IMR-90 (cell line): ENCODE measurements at regions not wholly inside any gene's neighbourhood (a gene's known extent, or its start where the extent isn't known, plus 50 kb on each side); places are given as distances from the start of the nearest gene placed in this dataset.

Experiments
- ATAC-seq: fragments of 200-7000 bp; cut with Tn5 transposase; 2 replicates; pipeline ENCODE4 v1.9.1; 2020; ENCODE audit warnings: low read depth, mild to moderate bottlenecking, moderate library complexity
- BruUV-seq: library from RNA; stranded (reverse); fragments of 400-500 nt; replicated peaks from 2 replicates; lab custom pipeline; 2021; lab: Mats Ljungman, UMichigan
- CTCF ChIA-PET: fragments of 300-600 bp; formaldehyde crosslinking; extraction: SDS; loops from one replicate; lab custom pipeline; 2021; ENCODE audit warnings: antibody characterized with exemption; lab: Yijun Ruan, JAX
- POLR2A ChIA-PET: fragments of 300-600 bp; sonication (Branson Sonifier 250); formaldehyde crosslinking; loops from one replicate; lab custom pipeline; 2022; ENCODE audit warnings: antibody characterized with exemption; ENCODE audit not compliant: unreplicated experiment; lab: Charles Lee
- DNase-seq: peaks from one replicate; pipeline ENCODE4 v3.0.0; 2013
- H2AFZ ChIP-seq: replicated peaks from 2 replicates; pipeline ENCODE3; 2013; ENCODE audit warnings: low read length, mild to moderate bottlenecking; ENCODE audit not compliant: poor library complexity
- H2AK5ac ChIP-seq: 2 replicates; pipeline ENCODE4 v1.6.1; 2013; ENCODE audit warnings: low read depth, low read length, inconsistent platforms
- H2AK9ac ChIP-seq: replicated peaks from 2 replicates; pipeline ENCODE3; 2013; ENCODE audit warnings: mild to moderate bottlenecking, low read depth, low read length, moderate library complexity; ENCODE audit not compliant: poor library complexity
- H2BK120ac ChIP-seq: 2 replicates; pipeline ENCODE4 v1.6.1; 2013; ENCODE audit warnings: low read depth, low read length, inconsistent platforms
- H2BK15ac ChIP-seq: 3 replicates; pipeline ENCODE4 v1.6.1; 2013; ENCODE audit warnings: low read depth, low read length, inconsistent platforms
- H2BK20ac ChIP-seq: 2 replicates; pipeline ENCODE4 v1.6.1; 2013; ENCODE audit warnings: low read depth, mild to moderate bottlenecking, inconsistent platforms, low read length, moderate library complexity
- H2BK5ac ChIP-seq: 2 replicates; pipeline ENCODE4 v1.6.1; 2013; ENCODE audit warnings: mild to moderate bottlenecking, low read depth, low read length, inconsistent platforms; ENCODE audit not compliant: poor library complexity, severe bottlenecking
- H3K14ac ChIP-seq: replicated peaks from 2 replicates; pipeline ENCODE4 v1.6.1; 2013; ENCODE audit warnings: low read depth, low read length, inconsistent platforms
- H3K18ac ChIP-seq: 2 replicates; pipeline ENCODE4 v1.6.1; 2013; ENCODE audit warnings: low read depth, low read length, control low read depth
- H3K23ac ChIP-seq: 2 replicates; pipeline ENCODE4 v1.6.1; 2013; ENCODE audit warnings: low read depth, low read length, inconsistent platforms
- H3K27ac ChIP-seq: 2 replicates; pipeline ENCODE4 v1.5.1; 2013; ENCODE audit warnings: mild to moderate bottlenecking, control low read depth, low read length; ENCODE audit not compliant: insufficient read depth
- H3K27me3 ChIP-seq: 2 replicates; pipeline ENCODE4 v1.6.1; 2013; ENCODE audit warnings: low read length; ENCODE audit not compliant: control insufficient read depth, insufficient read depth
- H3K36me3 ChIP-seq: 2 replicates; pipeline ENCODE4 v1.6.1; 2013; ENCODE audit warnings: low read length, mixed read lengths; ENCODE audit not compliant: control insufficient read depth, insufficient read depth
- H3K4ac ChIP-seq: 2 replicates; pipeline ENCODE4 v1.6.1; 2013; ENCODE audit warnings: low read depth, low read length, inconsistent platforms
- H3K4me1 ChIP-seq: 2 replicates; pipeline ENCODE4 v1.6.1; 2013; ENCODE audit warnings: low read length, mixed read lengths; ENCODE audit not compliant: control insufficient read depth, insufficient read depth
- H3K4me2 ChIP-seq: 2 replicates; pipeline ENCODE4 v1.6.1; 2013; ENCODE audit warnings: low read depth, mild to moderate bottlenecking, control low read depth, low read length, moderate library complexity
- H3K4me3 ChIP-seq: 2 replicates; pipeline ENCODE4 v1.5.1; 2013; ENCODE audit warnings: low read depth, mild to moderate bottlenecking, control low read depth, low read length, moderate library complexity; ENCODE audit not compliant: insufficient read depth
- H3K56ac ChIP-seq: 2 replicates; pipeline ENCODE4 v1.6.1; 2013; ENCODE audit warnings: low read length, inconsistent platforms; ENCODE audit not compliant: insufficient read depth; ENCODE audit errors: extremely low read depth
- H3K79me1 ChIP-seq, 2 experiments: 2 replicates each; pipeline ENCODE4 v1.6.1; 2013; ENCODE audit warnings: low read length in 2 of 2, inconsistent platforms in 1 of 2, low read depth in 1 of 2
- H3K9ac ChIP-seq: 2 replicates; pipeline ENCODE4 v1.6.1; 2013; ENCODE audit warnings: low read depth, low read length, control low read depth
- H3K9me1 ChIP-seq: 2 replicates; pipeline ENCODE4 v1.6.1; 2013; ENCODE audit warnings: low read length, inconsistent platforms; ENCODE audit not compliant: insufficient read depth
- H3K9me3 ChIP-seq: 2 replicates; pipeline ENCODE4 v1.6.1; 2013; ENCODE audit warnings: low read length; ENCODE audit not compliant: control insufficient read depth, insufficient read depth
- H4K20me1 ChIP-seq: 2 replicates; pipeline ENCODE4 v1.6.1; 2013; ENCODE audit warnings: low read length, inconsistent platforms; ENCODE audit not compliant: insufficient read depth
- H4K5ac ChIP-seq: 2 replicates; pipeline ENCODE4 v1.6.1; 2013; ENCODE audit warnings: mild to moderate bottlenecking, low read depth, low read length, control low read depth
- H4K8ac ChIP-seq, 2 experiments: 2 replicates each; pipeline ENCODE4 v1.6.1; 2013; ENCODE audit warnings: low read depth in 2 of 2, low read length in 2 of 2, control low read depth in 1 of 2, inconsistent platforms in 1 of 2
- H4K91ac ChIP-seq: 2 replicates; pipeline ENCODE4 v1.6.1; 2013; ENCODE audit warnings: low read depth, low read length, inconsistent platforms; ENCODE audit not compliant: insufficient read depth
- CEBPB ChIP-seq: IDR thresholded peaks from 2 replicates; pipeline ENCODE4 v1.6.1; 2012; ENCODE audit warnings: low read depth, low read length, improper control_type of control experiment
- FOS ChIP-seq: fragments of 150-350 bp; IDR thresholded peaks from 2 replicates; pipeline ENCODE4 v1.6.1; 2016; ENCODE audit warnings: low read depth, low read length
- MAZ ChIP-seq: IDR thresholded peaks from 2 replicates; pipeline ENCODE4 v1.6.1; 2012; ENCODE audit warnings: low read depth, mild to moderate bottlenecking, low read length, improper control_type of control experiment, moderate library complexity, borderline replicate concordance
- MXI1 ChIP-seq: IDR thresholded peaks from 2 replicates; pipeline ENCODE4 v1.6.1; 2012; ENCODE audit warnings: low read depth, mild to moderate bottlenecking, low read length, moderate library complexity, borderline replicate concordance
- NFE2L2 ChIP-seq: fragments of 150-350 bp; IDR thresholded peaks from 2 replicates; pipeline ENCODE4 v1.6.1; 2016; ENCODE audit warnings: low read depth, mild to moderate bottlenecking, low read length
- POLR2A ChIP-seq: IDR thresholded peaks from 2 replicates; pipeline ENCODE4 v1.6.1; 2012; ENCODE audit warnings: mild to moderate bottlenecking, low read depth, low read length
- RAD21 ChIP-seq: IDR thresholded peaks from 2 replicates; pipeline ENCODE4 v1.6.1; 2012; ENCODE audit warnings: low read length, improper control_type of control experiment
- dilution Hi-C: fragments of 300-500 bp; cut with HindIII; formaldehyde crosslinking; loops from one replicate; pipeline ENCODE4 v1.14.3; 2018; ENCODE audit warnings: low sequenced_read_pairs; ENCODE audit not compliant: unreplicated experiment
- in situ Hi-C: fragments of 300-500 bp; cut with MboI; formaldehyde crosslinking; loops from 3 replicates; pipeline ENCODE4 v1.14.3; 2019; ENCODE audit warnings: low sequenced_read_pairs, inconsistent platforms, mixed read lengths
- intact Hi-C: fragments of 100-400 bp; cut with micrococcal nuclease; formaldehyde crosslinking; loops from 2 replicates; pipeline ENCODE4 v1.10.0; 2022
- TF ChIP-seq, protein P1 (sequence below): fragments of 150-350 bp; IDR thresholded peaks from 2 replicates; pipeline ENCODE4 v1.6.1; 2017; ENCODE audit warnings: mild to moderate bottlenecking, antibody characterized with exemption, low read length, low read depth

DNA sequence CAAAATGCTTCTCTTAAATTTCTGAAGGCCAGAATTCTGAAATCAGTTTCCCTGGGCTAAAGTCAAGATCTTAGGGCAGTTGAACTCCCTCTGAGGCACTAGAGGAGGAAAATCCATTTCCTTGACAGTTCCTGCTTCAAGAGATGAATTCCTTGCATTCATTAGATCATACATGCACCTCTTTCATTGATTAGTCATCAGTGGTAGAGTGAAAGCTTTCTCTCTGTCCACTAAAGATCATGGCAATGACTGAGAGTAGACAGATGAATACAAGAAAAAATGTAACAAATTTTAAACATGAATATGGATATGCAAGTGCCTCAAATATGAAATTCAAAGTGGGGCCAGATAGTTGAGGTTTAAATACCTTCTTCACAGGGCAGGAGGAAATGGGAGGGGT lies 693.4 kb upstream of the TMEFF2 start:
- H2BK5ac ChIP-seq: no peak overlapping the region
- no peak overlapping the region for H2BK120ac ChIP-seq
- H4K91ac ChIP-seq: no peak overlapping the region
- H3K4me1 ChIP-seq: no peaks in the 10 kb centered on the region
- H3K23ac ChIP-seq: no peak overlapping the region
- POLR2A ChIA-PET: no interaction called here
- DNase-seq (no peak), ATAC-seq (no peak)
- no peak overlapping the region for H2BK20ac ChIP-seq
- 0 out of 2 replicates have a peak, but pooled peaks cover 5% of the 10 kb centered on the region for H3K9me3 ChIP-seq
- no peaks in the 10 kb centered on the region for H4K20me1 ChIP-seq
- H3K14ac ChIP-seq: no peak overlapping the region
- no peak overlapping the region for H2BK15ac ChIP-seq
- H2AK5ac ChIP-seq: no peak overlapping the region
- no peak overlapping the region for H3K4me3 ChIP-seq
- H3K9me1 ChIP-seq: no peaks in the 10 kb centered on the region
- intact Hi-C loops (no loop called here), in situ Hi-C loops (no loop called here), dilution Hi-C loops (no loop called here)
- H3K27ac ChIP-seq: no peak overlapping the region
- CTCF ChIA-PET: no interaction called here
- H3K56ac ChIP-seq: no peak overlapping the region
- no TSS peak for BruUV-seq
- H3K9ac ChIP-seq: no peak overlapping the region
- H2AFZ ChIP-seq: no peak overlapping the region
- no peaks in the 10 kb centered on the region for H3K27me3 ChIP-seq
- no peak overlapping the region for H2AK9ac ChIP-seq
- H4K5ac ChIP-seq: no peak overlapping the region
- H3K36me3 ChIP-seq: no peaks in the 10 kb centered on the region
- TF ChIP-seq, protein P1, sequence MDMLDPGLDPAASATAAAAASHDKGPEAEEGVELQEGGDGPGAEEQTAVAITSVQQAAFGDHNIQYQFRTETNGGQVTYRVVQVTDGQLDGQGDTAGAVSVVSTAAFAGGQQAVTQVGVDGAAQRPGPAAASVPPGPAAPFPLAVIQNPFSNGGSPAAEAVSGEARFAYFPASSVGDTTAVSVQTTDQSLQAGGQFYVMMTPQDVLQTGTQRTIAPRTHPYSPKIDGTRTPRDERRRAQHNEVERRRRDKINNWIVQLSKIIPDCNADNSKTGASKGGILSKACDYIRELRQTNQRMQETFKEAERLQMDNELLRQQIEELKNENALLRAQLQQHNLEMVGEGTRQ: no peak
- TF ChIP-seq RAD21 (no peak), MXI1 (no peak), MAZ (no peak), POLR2A (no peak), NFE2L2 (no peak), CEBPB (no peak), FOS (no peak)
- no peak overlapping the region for H3K4me2 ChIP-seq
- H3K79me1 ChIP-seq: no peaks in the 10 kb centered on the region
- no peak overlapping the region for H4K8ac ChIP-seq
- no peak overlapping the region for H3K4ac ChIP-seq
- no peak overlapping the region for H3K18ac ChIP-seq
